GM23338 (cell line): ENCODE measurements at regions not wholly inside any gene's neighbourhood (a gene's known extent, or its start where the extent isn't known, plus 50 kb on each side); places are given as distances from the start of the nearest gene placed in this dataset.

Source experiments
- ATAC-seq: fragments of 200-7000 bp; cut with Tn5 transposase; 3 replicates; pipeline ENCODE4 v1.9.1; 2020
- DNase-seq: peaks from one replicate; pipeline ENCODE4 v3.0.0-alpha.2; 2015; ENCODE audit warnings: low spot score
- H2AFZ ChIP-seq: fragments of 200-600 bp; sonication (generic); 2 replicates; pipeline ENCODE4 v1.8.0; 2016; ENCODE audit warnings: antibody characterized with exemption, mild to moderate bottlenecking, moderate library complexity
- H3F3A ChIP-seq: fragments of 200-600 bp; sonication (generic); replicated peaks from 2 replicates; pipeline ENCODE4 v1.8.0; 2017; ENCODE audit warnings: antibody characterized with exemption, mixed run types, low read depth
- H3K27ac ChIP-seq: fragments of 200-600 bp; sonication (generic); 2 replicates; pipeline ENCODE4 v1.6.1; 2016; ENCODE audit warnings: low read depth
- H3K27me3 ChIP-seq: fragments of 200-600 bp; sonication (generic); 2 replicates; pipeline ENCODE4 v1.8.0; 2016; ENCODE audit warnings: mild to moderate bottlenecking, mixed run types, moderate library complexity; ENCODE audit not compliant: insufficient read depth
- H3K36me3 ChIP-seq: fragments of 200-600 bp; sonication (generic); 2 replicates; pipeline ENCODE4 v1.8.0; 2016; ENCODE audit warnings: mild to moderate bottlenecking; ENCODE audit not compliant: insufficient read depth
- H3K4me1 ChIP-seq: fragments of 200-600 bp; sonication (generic); 2 replicates; pipeline ENCODE4 v1.8.0; 2016; ENCODE audit warnings: mild to moderate bottlenecking, moderate library complexity; ENCODE audit not compliant: insufficient read depth
- H3K4me2 ChIP-seq: fragments of 200-600 bp; sonication (generic); 2 replicates; pipeline ENCODE4 v1.7.1; 2017; ENCODE audit warnings: mixed run types
- H3K4me3 ChIP-seq: fragments of 200-600 bp; sonication (generic); 2 replicates; pipeline ENCODE4 v1.6.1; 2016; ENCODE audit warnings: mixed run types
- H3K79me2 ChIP-seq: fragments of 200-600 bp; sonication (generic); replicated peaks from 2 replicates; pipeline ENCODE4 v1.8.0; 2017; ENCODE audit warnings: mild to moderate bottlenecking; ENCODE audit not compliant: insufficient read depth
- H3K9me2 ChIP-seq: fragments of 200-600 bp; sonication (generic); 2 replicates; pipeline ENCODE4 v1.8.0; 2017; ENCODE audit not compliant: insufficient read depth
- H4K20me1 ChIP-seq: fragments of 200-600 bp; sonication (generic); replicated peaks from 2 replicates; pipeline ENCODE4 v1.8.0; 2017; ENCODE audit warnings: mild to moderate bottlenecking; ENCODE audit not compliant: insufficient read depth
- H3K27ac Mint-ChIP-seq: 2 replicates; pipeline ENCODE4 v1.8.0; 2020; ENCODE audit warnings: inconsistent platforms, mild to moderate bottlenecking, moderate library complexity, mixed read lengths
- H3K27me3 Mint-ChIP-seq: 3 replicates; pipeline ENCODE4 v1.8.0; 2022; ENCODE audit warnings: low read depth, mild to moderate bottlenecking, moderate library complexity, mixed read lengths, inconsistent platforms; ENCODE audit not compliant: insufficient read depth, poor library complexity
- H3K36me3 Mint-ChIP-seq: 3 replicates; pipeline ENCODE4 v1.8.0; 2021; ENCODE audit warnings: low read depth, mild to moderate bottlenecking, inconsistent platforms, moderate library complexity, mixed read lengths
- H3K4me1 Mint-ChIP-seq: 3 replicates; pipeline ENCODE4 v1.8.0; 2020; ENCODE audit warnings: mild to moderate bottlenecking, inconsistent platforms, mixed read lengths
- H3K4me3 Mint-ChIP-seq: 3 replicates; pipeline ENCODE4 v1.8.0; 2021; ENCODE audit warnings: moderate library complexity, mild to moderate bottlenecking, inconsistent platforms, mixed read lengths
- H3K9me3 Mint-ChIP-seq: 3 replicates; pipeline ENCODE4 v1.8.0; 2020; ENCODE audit warnings: moderate library complexity, mild to moderate bottlenecking, inconsistent platforms, mixed read lengths
- ETS1 ChIP-seq: IDR thresholded peaks from 2 replicates; pipeline ENCODE4 v1.6.1; 2016; ENCODE audit warnings: antibody characterized with exemption
- EZH2phosphoT487 ChIP-seq: fragments of 200-600 bp; sonication (generic); IDR thresholded peaks from one replicate; pipeline ENCODE4 v1.8.1; 2018; ENCODE audit warnings: antibody characterized with exemption; ENCODE audit not compliant: unreplicated experiment
- REST ChIP-seq: IDR thresholded peaks from one replicate; pipeline ENCODE4 v1.6.1; 2018; ENCODE audit warnings: antibody characterized with exemption; ENCODE audit not compliant: unreplicated experiment
- ZNF331 ChIP-seq: fragments of 250-450 bp; sonication (Bioruptor Pico); IDR thresholded peaks from 2 replicates; pipeline ENCODE4 v1.5.0; 2020; ENCODE audit warnings: low read depth, mild to moderate bottlenecking, moderate library complexity
- ZNF462 ChIP-seq: fragments of 250-450 bp; sonication (Bioruptor Pico); IDR thresholded peaks from 2 replicates; pipeline ENCODE4 v1.5.0; 2020; ENCODE audit warnings: mild to moderate bottlenecking, moderate library complexity

- Histone ChIP-seq H3K9me2 (peaks cover 7% of the 10 kb centered on the region; the same call in 1 of the 2 replicates), H3K36me3 (no peaks in the 10 kb centered on the region), H3F3A (no peaks in the 10 kb centered on the region), H2AFZ (no peak overlapping the region), H3K4me3 (no peak overlapping the region), H3K4me2 (no peak overlapping the region), H3K27ac (no peak overlapping the region), H4K20me1 (no peaks in the 10 kb centered on the region), H3K79me2 (no peaks in the 10 kb centered on the region), H3K27me3 (no peaks in the 10 kb centered on the region), H3K4me1 (peaks cover 12% of the 10 kb centered on the region; the same call in 1 of the 2 replicates)
- Mint-ChIP-seq H3K9me3 (peaks cover 8% of the 10 kb centered on the region; the same call in 2 of the 3 replicates), H3K27ac (no peak overlapping the region), H3K36me3 (peaks cover 6% of the 10 kb centered on the region; the same call in 1 of the 3 replicates), H3K4me1 (peaks cover 12% of the 10 kb centered on the region; the same call in 2 of the 3 replicates), H3K4me3 (no peak overlapping the region), H3K27me3 (peaks cover 5% of the 10 kb centered on the region)
- no peak for DNase-seq
- TF ChIP-seq EZH2phosphoT487 (no peak), ZNF331 (no peak), ZNF462 (CRISPR knock-in tag) (no peak), REST (no peak), ETS1 (no peak)
- no peak for ATAC-seq
Measured at GRCh38 chr1:221510793-221511503, 230.9 kb downstream of the DUSP10 start.
